ENCODE measurements at regions not wholly inside any gene's neighbourhood (a gene's known extent, or its start where the extent isn't known, plus 50 kb on each side); places are given as distances from the start of the nearest gene placed in this dataset.

- no peak for TF ChIP-seq CTCF (IDR thresholded peaks at IDR 0.05)
- TF ChIP-seq PBX3 (IDR thresholded peaks at IDR 0.05): no peak
- no peak for TF ChIP-seq POLR2A (IDR thresholded peaks at IDR 0.05; ENCODE audit: low read length)
- TF ChIP-seq EP300 (IDR thresholded peaks at IDR 0.05): no peak
- no peak for TF ChIP-seq RFX5 (IDR thresholded peaks at IDR 0.05)
- TF ChIP-seq MAZ (IDR thresholded peaks at IDR 0.05; ENCODE audit: borderline replicate concordance, low read depth, low read length): no peak
- no peak for TF ChIP-seq CHD2 (IDR thresholded peaks at IDR 0.05; ENCODE audit: low read length, partially characterized antibody)
- no peak for TF ChIP-seq BCL3 (IDR thresholded peaks at IDR 0.05)
- TF ChIP-seq RCOR1 (IDR thresholded peaks at IDR 0.05; ENCODE audit: low read depth, low read length): no peak
- TF ChIP-seq CBX8 (IDR thresholded peaks at IDR 0.05): no peak
- no peak for TF ChIP-seq GATA3 (IDR thresholded peaks at IDR 0.05; ENCODE audit: borderline replicate concordance)
These were observed 56.0 kb downstream of the GLUD2 start for GRCh38 chrX:121103381-121103780.
